NCI-H2171 (cell line): ENCODE measurements at regions not wholly inside any gene's neighbourhood (a gene's known extent, or its start where the extent isn't known, plus 50 kb on each side); places are given as distances from the start of the nearest gene placed in this dataset.
"Not testable (repeated sequence)": the region's sequence is repeated elsewhere in the genome, so short reads cannot be mapped to it uniquely, and the experiment has no call there.

Source experiments
- DNase-seq: peaks from one replicate; lab custom pipeline; 2025; lab: John Stamatoyannopoulos, UW

DNA sequence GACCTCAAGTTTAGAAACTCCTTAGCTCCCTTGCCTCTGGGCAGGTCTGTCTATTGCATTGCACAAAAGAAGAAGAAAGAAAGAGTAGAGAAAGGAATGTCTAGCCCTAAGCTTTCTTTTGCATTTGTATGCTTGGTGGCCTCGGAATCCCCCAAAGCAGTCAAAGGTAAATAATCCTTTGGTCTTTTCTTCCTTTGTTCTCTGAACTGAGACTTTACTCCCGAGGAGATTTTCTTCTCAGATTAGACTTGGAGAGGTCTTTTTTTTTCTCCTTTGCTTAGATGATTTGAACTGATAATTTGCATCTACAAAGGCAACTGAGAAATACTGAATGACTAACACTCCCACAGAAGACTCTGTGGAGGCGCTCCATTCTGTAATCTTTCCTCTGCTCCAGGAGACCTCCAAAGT lies 93.2 kb downstream of the AKR1D1 start:
- no peak for DNase-seq

DNA sequence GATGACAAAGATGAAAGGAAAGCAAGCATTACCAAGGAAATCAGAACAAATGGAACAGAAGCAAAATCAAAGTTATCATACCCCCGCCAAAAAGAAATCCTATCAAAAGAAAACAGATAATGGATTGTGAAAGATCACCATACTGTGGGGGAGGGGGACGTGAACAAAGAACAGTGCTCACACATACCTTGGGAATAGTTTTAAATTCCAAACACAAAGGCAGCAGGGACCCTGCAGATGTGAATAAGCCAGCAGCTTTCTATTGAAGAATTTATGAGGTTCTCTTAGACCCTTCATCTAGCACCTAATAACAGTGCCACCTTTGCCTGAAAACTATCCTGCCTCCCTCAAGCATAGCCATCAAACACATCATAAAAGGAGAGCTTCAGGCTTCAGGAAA lies 94.0 kb downstream of the AKR1D1 start:
- no peak for DNase-seq

GRCh38 chr7:138170959-138171703 lies 94.9 kb downstream of the AKR1D1 start:
- no peak for DNase-seq

- no peak for DNase-seq
These were observed 97.3 kb downstream of the AKR1D1 start for GRCh38 chr7:138173548-138173947.

- no peak for DNase-seq
These were observed 99.8 kb downstream of the AKR1D1 start for GRCh38 chr7:138176060-138176459.

- no peak for DNase-seq
These were observed 107.9 kb downstream of the AKR1D1 start for GRCh38 chr7:138184191-138184590.

DNA sequence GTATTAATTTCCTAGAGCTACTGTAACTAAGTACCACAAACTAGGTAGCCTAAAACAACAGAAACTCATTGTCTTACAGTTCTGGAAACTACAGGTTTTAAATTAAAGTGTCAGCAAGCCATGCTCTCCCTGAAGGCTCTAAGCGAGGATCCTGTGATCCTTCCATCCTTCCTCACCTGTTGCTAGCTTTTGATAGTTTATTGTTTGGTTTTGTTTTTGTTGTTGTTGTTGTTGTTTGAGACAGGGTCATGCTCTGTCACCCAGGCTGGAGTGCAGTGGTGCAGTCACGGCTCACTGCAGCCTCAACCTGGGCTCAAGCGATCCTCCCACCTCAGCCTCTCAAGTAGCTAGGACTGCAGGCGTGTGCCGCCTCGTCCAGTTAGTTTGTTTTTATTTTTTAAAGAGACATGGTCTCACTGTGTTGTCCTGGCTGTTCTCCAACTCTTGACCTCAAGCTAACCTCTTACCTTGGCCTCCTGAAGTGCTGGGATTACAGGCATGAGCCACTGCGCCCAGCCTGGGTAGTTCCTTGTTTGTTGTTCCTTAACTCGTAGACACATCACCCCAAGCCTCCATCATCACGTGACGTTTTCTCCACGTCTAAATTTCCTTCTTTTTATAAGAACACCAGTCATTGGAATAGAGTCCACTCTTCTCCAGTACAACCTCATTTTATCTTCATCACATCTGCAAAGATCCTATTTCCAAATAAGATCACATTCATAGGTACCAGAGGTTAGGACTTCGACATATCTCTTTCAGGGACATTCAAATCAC lies 109.1 kb downstream of the AKR1D1 start:
- DNase-seq = no peak

GRCh38 chr7:138186951-138187351 lies 110.7 kb downstream of the AKR1D1 start:
- no peak for DNase-seq

DNA sequence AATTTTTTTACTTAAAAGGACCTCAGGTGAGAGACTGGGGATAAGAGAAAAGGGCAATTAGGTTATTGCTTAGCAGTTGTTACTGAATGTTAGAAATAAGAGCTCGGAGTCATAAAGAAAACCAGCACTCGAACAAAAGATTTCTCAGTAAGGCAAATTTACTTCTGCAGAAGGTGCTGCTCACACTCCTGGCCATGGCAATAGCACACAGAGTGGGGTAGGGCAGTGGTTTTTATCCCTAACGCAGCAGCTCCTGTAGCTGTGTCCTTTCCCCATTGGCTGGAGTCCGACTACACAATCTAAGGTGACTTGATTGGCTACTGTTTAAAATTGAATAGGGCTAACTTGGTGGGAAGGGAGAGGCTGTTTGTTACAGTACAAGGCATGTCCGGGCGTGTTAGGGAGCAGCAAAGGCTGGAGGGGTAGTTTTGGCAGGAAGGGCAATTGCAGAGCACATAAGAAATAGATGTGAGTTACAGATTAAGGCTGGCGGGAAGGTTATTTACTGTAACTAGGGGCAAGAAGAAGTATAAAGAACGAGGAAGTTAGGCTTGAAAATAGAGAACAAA lies 112.1 kb downstream of the AKR1D1 start:
- DNase-seq = no peak

DNA sequence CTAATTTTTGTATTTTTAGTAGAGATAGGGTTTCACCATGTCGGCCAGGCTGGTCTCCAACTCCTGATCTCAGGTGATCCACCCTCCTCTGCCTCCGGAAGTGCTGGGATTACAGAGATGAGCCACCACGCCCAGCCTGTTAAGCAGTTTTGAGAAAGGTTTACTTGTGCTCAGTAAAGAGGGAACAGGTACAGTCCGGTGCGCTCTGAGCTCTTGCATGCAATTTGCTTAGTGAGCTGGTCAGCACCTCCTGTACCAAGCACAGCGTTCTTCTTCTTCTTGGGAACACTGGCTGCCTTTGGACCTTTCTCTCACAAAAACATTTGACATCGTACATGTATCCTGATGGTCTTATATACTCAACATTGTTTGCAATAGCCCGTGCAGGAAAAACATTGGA lies 118.3 kb downstream of the AKR1D1 start:
- no peak for DNase-seq

GRCh38 chr7:138195151-138195571 lies 118.9 kb downstream of the AKR1D1 start:
- DNase-seq = no peak

DNA sequence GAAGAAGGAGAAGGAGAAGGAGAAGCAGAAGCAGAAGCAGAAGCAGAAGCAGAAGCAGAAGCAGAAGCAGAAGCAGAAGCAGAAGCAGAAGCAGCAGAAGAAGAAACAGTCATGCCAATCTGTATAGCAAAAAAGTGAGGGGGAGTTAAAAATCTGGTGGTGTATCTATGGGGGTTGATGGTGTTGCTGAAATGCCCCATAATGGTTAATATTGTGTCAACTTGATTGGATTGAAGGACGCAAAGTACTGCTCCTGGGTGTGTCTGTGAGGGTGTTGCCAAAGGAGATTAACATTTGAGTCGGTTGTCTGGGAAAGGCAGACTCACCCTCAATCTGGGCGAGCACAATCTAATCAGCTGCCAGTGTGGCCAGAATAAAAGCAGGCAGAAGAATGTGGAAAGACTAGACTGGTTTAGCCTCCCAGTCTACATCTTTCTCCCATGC lies 120.3 kb downstream of the AKR1D1 start:
- not testable (repeated sequence) for DNase-seq

GRCh38 chr7:138196971-138197896 lies 121.0 kb downstream of the AKR1D1 start:
- DNase-seq = no peak

GRCh38 chr7:138204285-138204981 lies 128.2 kb downstream of the AKR1D1 start:
- DNase-seq = no peak

GRCh38 chr7:138204982-138205298 lies 128.7 kb downstream of the AKR1D1 start:
- no peak for DNase-seq

GRCh38 chr7:138205614-138206150 lies 129.4 kb downstream of the AKR1D1 start:
- DNase-seq = no peak

DNA sequence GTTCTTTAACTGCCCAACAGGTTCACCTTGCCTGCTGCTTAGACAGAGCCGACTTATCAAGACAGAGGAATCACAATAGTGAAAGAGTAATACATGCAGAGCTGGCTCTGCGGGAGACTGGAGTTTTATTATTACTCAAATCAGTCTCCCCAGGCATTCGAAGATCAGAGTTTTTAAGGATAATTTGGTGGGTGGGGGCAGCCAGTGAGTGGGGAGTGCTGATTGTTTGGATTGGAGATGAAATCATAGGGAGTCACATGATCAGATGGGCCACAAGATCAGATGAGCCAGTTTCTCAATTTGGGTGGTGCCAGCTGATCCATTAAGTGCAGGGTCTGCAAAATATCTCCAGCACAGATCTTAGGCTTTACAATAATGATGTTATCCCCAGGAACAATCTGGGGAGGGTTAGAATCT lies 131.3 kb downstream of the AKR1D1 start:
- no peak for DNase-seq

- DNase-seq = no peak
These were observed 131.9 kb downstream of the AKR1D1 start for GRCh38 chr7:138208142-138208570.

DNA sequence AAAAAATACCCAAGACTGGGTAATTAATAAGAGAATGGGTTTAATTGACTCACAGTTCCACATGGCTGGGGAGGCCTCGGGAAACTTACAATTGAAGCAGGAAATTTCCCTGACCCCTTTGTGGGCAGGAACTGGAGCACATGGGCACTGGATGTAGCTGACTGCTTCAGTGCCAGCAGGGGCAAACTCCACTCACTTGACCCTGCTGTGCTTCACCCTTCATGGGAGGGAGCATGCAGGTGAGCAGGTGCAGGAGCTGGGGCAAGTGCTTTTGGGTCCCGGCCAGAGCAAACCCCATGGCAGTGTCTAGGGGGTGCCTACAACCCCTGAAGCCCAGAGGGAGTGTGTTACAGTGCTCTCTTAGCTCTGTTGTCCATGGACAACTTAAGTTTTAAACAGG lies 132.6 kb downstream of the AKR1D1 start:
- no peak for DNase-seq

- DNase-seq = no peak
These were observed 136.1 kb downstream of the AKR1D1 start for GRCh38 chr7:138212314-138212713.

GRCh38 chr7:138214926-138215325 lies 138.7 kb downstream of the AKR1D1 start:
- DNase-seq = no peak
